Right lung (tissue), 2 donors: ENCODE measurements at regions not wholly inside any gene's neighbourhood (a gene's known extent, or its start where the extent isn't known, plus 50 kb on each side); places are given as distances from the start of the nearest gene placed in this dataset.
"Not testable (repeated sequence)": the region's sequence is repeated elsewhere in the genome, so short reads cannot be mapped to it uniquely, and the experiment has no call there.

Source experiments
- DNase-seq, 2 donors: peaks; one replicate each; pipeline ENCODE4 v3.0.0-alpha.2; 2013

DNA sequence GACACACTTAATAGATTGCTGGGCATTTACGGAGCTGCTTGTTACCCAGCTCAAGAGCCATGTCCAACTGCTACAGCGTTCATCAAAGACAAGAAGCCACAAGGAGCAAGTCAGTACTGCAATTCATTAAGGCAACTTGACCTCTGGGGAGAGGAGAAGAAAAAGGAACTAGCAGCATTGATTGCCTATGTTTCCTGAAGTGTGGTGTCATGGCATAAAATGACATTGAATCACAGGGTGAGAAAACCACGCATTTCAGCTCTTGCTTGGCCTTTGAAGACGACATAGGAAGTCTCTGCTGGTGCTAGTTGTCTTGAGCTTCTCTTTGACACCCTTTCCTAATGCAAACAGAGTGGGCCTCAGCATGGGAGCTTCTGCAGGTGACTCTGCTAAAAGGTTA, 139.1 kb downstream of the CDH26 start:
- no peak for DNase-seq

- no peak for DNase-seq
Measured at GRCh38 chr20:60100780-60101179, 142.6 kb downstream of the CDH26 start.

- peak in 1 of 2 donors; percentile 30 for DNase-seq
Measured at GRCh38 chr20:60101201-60101890, 143.1 kb downstream of the CDH26 start.

DNA sequence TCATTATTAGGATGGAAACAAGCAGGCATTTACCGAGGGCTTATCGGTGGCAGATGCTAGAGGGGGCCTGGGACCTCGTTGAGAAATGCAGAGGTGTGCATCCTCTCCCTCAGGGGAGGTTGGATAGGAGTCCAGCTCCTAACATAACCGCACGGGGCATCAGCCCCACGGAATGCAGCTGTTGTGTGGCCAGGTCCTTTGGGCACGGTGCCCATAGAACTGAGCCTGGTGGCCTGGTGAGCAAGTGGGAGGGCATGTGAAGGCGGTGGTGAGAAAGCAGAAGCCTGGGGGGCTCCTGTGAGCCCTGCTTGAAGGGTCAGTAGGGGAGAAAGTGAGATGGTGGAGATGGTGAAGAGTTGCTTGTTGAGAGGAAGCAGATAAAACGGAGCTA, 143.7 kb downstream of the CDH26 start:
- DNase-seq = no peak

DNA sequence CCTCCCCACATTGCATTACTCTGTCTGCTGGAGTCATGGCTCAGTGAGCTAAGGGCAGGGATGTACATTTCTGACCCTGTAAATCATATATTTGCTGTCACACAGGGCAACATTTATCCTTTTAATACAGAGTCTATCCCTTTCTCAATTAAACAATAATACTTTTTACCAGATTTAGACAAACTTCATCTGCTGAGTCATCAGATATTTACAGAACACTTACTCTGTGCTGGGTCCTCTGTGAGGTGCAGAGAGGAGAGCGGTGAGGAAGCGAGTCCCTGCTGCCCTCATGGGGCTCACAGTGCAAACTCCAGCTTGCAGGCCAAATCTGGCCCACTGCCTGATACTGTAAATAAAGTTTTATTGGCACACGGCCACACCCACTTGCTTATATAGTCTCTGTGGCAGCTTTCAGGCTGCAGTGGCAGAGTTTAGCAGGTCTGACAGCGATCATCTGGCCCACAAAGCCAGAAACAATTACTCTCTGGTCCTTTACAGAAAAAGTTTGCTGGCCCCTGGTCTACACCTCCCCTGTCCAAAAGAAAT, 144.5 kb downstream of the CDH26 start:
- DNase-seq = no peak

GRCh38 chr20:60104993-60105803, 147.0 kb downstream of the CDH26 start:
- DNase-seq = no peak

DNA sequence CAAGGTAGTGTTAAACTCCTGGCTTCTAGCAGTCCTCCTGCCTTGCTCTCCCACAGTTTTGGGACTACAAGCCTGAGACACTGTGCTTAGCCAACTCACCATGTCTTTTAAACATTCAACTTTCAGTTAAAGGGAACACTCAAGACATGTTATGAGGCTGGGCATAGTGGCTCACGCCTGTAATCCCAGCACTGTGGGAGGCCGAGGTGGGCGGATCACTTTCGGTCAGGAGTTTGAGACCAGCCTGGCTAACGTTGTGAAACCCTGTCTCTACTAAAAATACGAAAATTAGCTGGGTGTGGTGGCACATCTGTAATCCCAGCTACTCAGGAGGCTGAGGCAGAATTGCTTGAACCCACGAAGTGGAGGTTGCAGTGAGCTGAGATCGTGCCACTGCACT, 148.0 kb downstream of the CDH26 start:
- DNase-seq = not testable (repeated sequence)

DNA sequence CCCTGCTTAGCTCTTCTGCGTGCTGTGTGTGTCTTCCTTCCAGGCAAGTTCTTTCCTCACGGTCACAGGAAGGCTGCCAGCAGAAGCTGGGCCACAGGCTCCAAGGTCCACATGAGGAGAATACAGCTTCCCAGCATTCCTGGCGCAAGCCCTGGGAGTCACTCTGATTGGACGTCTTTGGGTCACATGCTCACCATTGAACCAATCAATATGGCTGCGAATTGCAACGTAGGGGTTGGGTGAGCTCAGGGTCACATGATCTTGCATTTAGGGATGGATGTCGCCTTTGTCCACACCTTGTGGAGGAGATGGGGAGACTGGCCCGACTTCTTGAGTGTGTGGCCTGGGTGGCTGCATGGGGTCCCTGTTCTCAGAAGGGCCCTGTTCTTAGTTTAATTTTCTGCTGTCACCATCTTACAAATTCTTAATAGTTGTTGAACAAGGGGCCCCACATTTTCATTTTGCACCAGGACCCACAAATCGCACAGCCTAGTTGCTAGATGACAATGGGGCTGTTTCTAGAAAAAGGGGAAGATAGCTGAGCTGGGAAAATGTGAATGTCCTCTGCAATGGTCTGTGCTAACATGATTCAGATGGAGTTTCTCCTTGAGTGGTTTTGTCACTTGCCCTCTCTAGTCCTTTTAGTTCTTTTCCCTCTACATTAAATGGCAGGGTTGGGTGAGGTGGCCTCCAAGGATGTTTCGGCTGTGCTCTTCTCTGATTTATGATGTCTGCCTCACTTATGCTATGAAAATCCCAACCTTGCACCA, 149.6 kb downstream of the CDH26 start:
- no peak for DNase-seq

DNA sequence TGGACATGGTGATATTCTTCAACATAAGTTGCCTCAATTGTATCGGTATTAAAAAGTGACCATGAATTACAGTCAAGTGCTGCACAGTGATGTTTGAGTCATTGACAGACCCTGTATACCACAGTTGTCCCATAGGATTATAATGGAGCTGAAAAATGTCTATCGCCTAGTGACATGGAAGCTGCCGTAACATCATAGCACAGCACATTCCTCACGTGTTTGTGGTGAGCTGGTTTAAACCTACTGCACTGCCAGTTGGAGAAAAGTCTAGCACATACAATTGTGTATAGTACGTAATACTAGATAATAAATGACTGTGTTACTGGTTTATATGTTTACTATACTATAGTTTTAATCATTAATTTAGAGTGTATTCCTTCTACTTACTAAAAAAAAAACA, 150.2 kb downstream of the CDH26 start:
- DNase-seq = no peak

GRCh38 chr20:60113024-60113724, 155.0 kb downstream of the CDH26 start:
- no peak for DNase-seq

DNA sequence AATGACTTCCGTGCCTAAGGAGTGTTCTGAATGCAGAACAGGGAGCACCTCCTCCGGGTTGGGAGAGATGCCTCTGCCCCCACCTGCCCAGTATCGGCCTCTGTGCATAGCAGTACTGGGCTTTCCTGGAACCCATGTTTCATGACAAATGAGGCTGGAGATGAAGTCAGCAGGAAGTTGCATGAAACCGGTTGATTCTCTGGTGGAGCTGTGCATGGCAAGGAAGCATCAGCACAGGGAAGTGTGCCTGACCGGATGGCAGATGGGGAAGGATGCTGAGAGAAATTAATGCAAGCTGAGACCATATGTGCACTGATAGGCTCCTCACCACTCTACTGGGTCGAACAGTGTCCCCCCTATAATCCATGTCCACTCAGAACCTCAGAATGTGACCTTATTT, 155.5 kb downstream of the CDH26 start:
- no peak for DNase-seq

DNA sequence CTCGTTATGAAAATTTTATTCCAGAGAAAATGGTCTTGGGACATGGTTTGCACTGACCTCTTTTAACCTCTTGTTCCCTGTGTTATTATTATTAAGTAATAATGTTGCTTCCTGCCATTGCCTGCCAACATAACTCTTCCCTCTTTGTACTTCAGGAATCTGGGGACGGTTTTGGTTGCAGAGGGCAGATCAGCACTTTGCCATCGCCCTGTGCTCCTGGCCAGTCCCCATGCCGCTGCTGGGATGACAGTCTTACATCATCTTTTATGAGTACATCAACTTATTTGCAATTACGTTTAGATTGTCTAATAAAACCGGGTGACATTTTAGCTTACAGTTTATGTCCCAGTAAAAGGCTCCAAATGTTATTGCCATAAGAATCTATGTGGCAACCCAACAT, 157.2 kb downstream of the CDH26 start:
- no peak for DNase-seq

DNA sequence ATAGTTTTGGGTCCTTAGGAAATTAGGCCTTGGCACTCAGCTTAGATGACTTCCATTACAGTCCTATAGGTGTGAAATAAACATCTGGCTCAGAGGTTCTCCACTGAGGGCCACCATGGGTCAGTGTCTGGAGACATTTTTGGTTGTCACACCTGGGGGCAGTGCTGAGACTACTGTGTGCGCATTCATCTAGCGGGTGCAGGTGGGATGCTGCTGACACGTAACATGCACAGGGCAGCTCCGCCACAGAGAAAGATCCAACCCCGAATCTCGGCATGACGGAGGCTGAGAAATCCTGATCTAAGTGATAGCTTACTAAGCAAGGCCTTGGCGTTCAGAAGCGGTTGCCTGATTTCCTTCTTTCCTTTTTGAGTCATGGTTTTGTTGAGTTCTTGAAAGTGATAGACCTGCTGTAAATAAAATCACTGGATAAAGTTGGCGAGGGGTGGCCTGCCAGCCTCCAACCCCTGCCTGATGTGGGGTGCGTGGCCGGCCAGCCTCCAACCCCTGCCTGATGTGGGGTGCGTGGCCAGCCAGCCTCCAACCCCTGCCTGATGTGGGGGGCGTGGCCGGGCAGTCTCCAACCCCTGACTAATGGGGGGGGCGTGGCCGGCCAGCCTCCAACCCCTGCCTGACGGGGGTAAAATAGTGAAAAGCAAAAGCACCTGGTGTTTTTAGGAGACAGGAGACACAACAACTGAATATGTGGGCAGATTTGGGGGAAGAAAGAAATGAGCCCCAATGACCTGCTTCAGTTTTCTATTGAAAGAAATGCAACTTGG, 158.1 kb downstream of the CDH26 start:
- DNase-seq = no peak

GRCh38 chr20:60117065-60117464, 158.8 kb downstream of the CDH26 start:
- no peak for DNase-seq

DNA sequence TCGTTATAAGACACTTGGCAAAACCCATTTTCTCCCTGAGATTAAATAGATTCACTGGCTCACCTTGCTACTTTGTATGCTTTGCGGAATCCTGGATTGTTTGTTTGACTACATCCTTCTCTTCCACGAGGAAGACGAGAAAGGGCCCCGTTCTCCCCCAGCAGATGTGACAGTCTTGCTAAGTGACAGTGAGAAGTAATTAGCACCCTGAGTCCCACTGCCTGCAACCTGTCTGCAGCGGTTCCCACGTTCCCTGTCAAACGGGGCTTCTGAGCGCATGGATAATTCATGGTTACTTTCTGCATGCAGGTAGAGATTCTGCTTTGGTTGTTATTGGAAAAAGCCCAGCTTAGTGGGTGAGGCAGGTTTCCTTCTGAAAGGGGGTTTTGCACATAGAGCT, 163.7 kb downstream of the CDH26 start:
- no peak for DNase-seq

DNA sequence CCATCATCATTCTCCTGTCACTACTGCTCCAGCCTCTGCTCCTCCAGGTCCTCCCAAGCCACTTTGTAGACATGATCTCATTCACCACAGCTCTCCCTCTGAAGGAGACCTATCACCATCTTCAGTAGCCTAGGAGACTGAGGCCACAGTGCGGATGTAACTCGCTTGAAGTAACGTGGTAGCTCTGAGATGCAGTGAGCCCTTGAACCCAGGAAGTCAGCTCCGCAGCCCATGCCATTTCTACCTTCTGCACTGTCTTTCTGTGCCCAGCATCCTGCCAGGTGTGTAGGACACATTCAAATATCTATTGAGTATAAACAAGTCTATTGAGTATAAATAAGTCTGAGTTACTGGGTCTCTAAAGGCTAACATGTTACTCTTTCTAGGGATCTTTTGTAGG, 164.4 kb downstream of the CDH26 start:
- DNase-seq = no peak

- no peak for DNase-seq
Measured at GRCh38 chr20:60123096-60123495, 164.9 kb downstream of the CDH26 start.

DNA sequence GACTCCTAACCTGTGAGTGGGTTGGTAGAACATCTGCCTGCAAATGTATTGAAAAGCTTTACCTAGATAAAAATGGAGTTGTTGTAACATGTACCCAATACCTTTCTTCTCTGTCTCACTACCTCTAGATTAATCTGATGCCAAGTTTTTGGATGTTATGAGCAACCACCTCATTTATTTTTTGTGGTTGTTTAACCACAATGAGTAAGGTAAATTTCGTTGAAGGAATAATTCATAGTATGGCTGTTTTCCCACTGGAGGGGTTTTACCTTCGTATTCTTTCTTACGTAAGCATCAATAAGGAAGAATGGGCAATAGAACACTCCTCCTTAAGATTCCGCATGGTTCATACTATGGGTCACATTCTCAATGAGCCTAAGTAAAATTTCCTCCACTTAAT, 165.4 kb downstream of the CDH26 start:
- no peak for DNase-seq

GRCh38 chr20:60124776-60125381, 166.7 kb downstream of the CDH26 start:
- no peak for DNase-seq

DNA sequence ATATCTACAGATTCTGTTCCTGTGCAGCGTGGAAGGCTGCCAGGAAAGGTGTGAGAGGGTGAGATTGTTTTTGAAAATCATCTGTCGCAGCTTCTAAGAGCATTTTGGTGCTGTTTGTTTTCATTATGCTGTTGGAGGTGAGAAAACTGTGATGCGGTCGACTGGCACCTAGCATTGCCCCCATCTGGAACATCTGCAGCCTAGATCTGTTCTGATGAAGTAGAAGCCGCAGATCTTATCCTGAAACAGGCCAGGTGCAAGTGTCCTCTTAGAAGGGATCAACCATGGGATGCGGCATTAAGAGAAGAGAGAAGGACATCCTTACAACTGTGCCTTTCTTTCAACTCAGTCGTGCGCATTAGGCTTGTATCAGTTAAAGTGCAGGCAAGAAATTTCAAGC, 167.3 kb downstream of the CDH26 start:
- DNase-seq = no peak

GRCh38 chr20:60126975-60127374, 168.8 kb downstream of the CDH26 start:
- no peak for DNase-seq
